Keratinocyte (primary cell): ENCODE measurements at regions not wholly inside any gene's neighbourhood (a gene's known extent, or its start where the extent isn't known, plus 50 kb on each side); places are given as distances from the start of the nearest gene placed in this dataset.

Experiments
- EZH2 ChIP-seq: IDR thresholded peaks from one replicate; pipeline ENCODE4 v1.6.1; 2012; ENCODE audit warnings: inconsistent platforms, mild to moderate bottlenecking, low read length, moderate library complexity
- TF ChIP-seq, protein P1 (sequence below), 3 experiments: IDR thresholded peaks in 1 of 3; conservative IDR thresholded peaks in 1 of 3; optimal IDR thresholded peaks in 1 of 3; 2 replicates in 2 of 3; 3 replicates in 1 of 3; pipeline versions ENCODE3 to v1.5.1; 2011; ENCODE audit warnings: low read length in 3 of 3, mild to moderate bottlenecking in 3 of 3, moderate library complexity in 2 of 3, control low read depth in 1 of 3, inconsistent platforms in 1 of 3; ENCODE audit not compliant: insufficient read depth in 2 of 3; ENCODE audit errors: extremely low read depth in 1 of 3

DNA sequence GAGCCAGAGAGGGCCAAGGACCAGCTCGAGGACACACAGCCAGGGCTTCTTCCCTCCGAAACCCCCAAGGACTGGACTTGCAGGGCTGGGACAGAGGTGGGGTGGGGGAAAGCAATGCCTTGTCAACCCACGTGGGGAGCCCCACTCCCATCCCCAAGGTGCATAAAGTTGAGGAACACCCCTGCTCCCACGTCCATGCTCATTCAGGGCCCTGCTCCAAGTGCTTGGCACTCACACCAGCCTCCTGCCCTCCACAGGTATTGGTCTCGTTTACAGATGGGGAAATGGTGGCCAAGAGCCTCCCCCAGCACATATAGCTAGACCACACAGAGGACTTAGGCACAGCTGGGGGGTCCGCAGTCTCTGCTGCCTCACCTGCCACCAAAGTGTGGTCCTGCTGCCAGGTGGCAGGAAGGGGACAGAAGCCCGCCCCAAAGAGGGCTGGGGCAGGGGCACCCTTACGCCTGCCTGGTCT, 50.5 kb upstream of the CSPG4 start:
- TF ChIP-seq, protein P1, sequence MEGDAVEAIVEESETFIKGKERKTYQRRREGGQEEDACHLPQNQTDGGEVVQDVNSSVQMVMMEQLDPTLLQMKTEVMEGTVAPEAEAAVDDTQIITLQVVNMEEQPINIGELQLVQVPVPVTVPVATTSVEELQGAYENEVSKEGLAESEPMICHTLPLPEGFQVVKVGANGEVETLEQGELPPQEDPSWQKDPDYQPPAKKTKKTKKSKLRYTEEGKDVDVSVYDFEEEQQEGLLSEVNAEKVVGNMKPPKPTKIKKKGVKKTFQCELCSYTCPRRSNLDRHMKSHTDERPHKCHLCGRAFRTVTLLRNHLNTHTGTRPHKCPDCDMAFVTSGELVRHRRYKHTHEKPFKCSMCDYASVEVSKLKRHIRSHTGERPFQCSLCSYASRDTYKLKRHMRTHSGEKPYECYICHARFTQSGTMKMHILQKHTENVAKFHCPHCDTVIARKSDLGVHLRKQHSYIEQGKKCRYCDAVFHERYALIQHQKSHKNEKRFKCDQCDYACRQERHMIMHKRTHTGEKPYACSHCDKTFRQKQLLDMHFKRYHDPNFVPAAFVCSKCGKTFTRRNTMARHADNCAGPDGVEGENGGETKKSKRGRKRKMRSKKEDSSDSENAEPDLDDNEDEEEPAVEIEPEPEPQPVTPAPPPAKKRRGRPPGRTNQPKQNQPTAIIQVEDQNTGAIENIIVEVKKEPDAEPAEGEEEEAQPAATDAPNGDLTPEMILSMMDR (optimal IDR thresholded peaks at IDR 0.05 in 1 of 3, IDR thresholded peaks at IDR 0.05 in 1 of 3, conservative IDR thresholded peaks at IDR 0.05 in 1 of 3; ENCODE audit: extremely low read depth in 1 of 3, insufficient read depth in 2 of 3, low read length in 3 of 3), result no peak
- TF ChIP-seq EZH2, result no peak
